ENCODE measurements at regions not wholly inside any gene's neighbourhood (a gene's known extent, or its start where the extent isn't known, plus 50 kb on each side); places are given as distances from the start of the nearest gene placed in this dataset.

- Histone ChIP-seq H3F3A (ENCODE audit: insufficient read depth, low read length, poor library complexity, severe bottlenecking) (no peaks in the 10 kb centered on the region), H3K9me2 (ENCODE audit: insufficient read depth, low read length) (no peaks in the 10 kb centered on the region), H3K27me3 (ENCODE audit: insufficient read depth, low read depth, low read length) (no peaks in the 10 kb centered on the region), H3K27ac (ENCODE audit: low read length) (no peak overlapping the region), H3K4me3 (ENCODE audit: low read length) (no peak overlapping the region), H4K20me1 (ENCODE audit: insufficient read depth) (no peaks in the 10 kb centered on the region), H3K36me3 (ENCODE audit: insufficient read depth, low read length) (no peaks in the 10 kb centered on the region), H3K9ac (ENCODE audit: low read length) (no peak overlapping the region), H2AFZ (ENCODE audit: low read depth, low read length) (no peak overlapping the region), H3K9me3 (ENCODE audit: low read length) (no peaks in the 10 kb centered on the region), H3K4me2 (ENCODE audit: low read length) (no peak overlapping the region), H3K79me2 (replicated peaks; ENCODE audit: insufficient read depth, low read length) (no peaks in the 10 kb centered on the region)
- TF ChIP-seq RAD21 (conservative IDR thresholded peaks at IDR 0.05) (no peak), CTCF (IDR thresholded peaks at IDR 0.05; ENCODE audit: poor library complexity, severe bottlenecking) (no peak), EZH2 (IDR thresholded peaks at IDR 0.05; ENCODE audit: borderline replicate concordance, insufficient read depth, low read length, poor library complexity, severe bottlenecking) (no peak), EP300 (conservative IDR thresholded peaks at IDR 0.05; ENCODE audit: poor library complexity, severe bottlenecking) (no peak), POLR2AphosphoS5 (IDR thresholded peaks at IDR 0.05) (no peak)
These were observed 67.4 kb downstream of the TNP1 start for GRCh38 chr2:216792222-216793021.

GRCh38 chr2:216791303-216791702 lies 68.6 kb downstream of the TNP1 start:
- no peak for TF ChIP-seq EP300 (conservative IDR thresholded peaks at IDR 0.05; ENCODE audit: poor library complexity, severe bottlenecking)
- TF ChIP-seq POLR2AphosphoS5 (IDR thresholded peaks at IDR 0.05) = no peak
- no peak for TF ChIP-seq SMC3 (conservative IDR thresholded peaks at IDR 0.05; ENCODE audit: poor library complexity)
- no peak for TF ChIP-seq TAF1 (IDR thresholded peaks at IDR 0.05; ENCODE audit: low read depth)
- TF ChIP-seq MXI1 (conservative IDR thresholded peaks at IDR 0.05; ENCODE audit: poor library complexity, severe bottlenecking) = no peak
- TF ChIP-seq REST (IDR thresholded peaks at IDR 0.05; ENCODE audit: borderline replicate concordance) = no peak
- TF ChIP-seq CTCF (IDR thresholded peaks at IDR 0.05; ENCODE audit: poor library complexity, severe bottlenecking) = no peak
- no peaks in the 10 kb centered on the region for H3F3A ChIP-seq (ENCODE audit: insufficient read depth, low read length, poor library complexity, severe bottlenecking)
- H3K4me3 ChIP-seq (ENCODE audit: low read length) = no peak overlapping the region
- no peaks in the 10 kb centered on the region for H3K9me3 ChIP-seq (ENCODE audit: low read length)
- no peak overlapping the region for H2AFZ ChIP-seq (ENCODE audit: low read depth, low read length)
- H4K20me1 ChIP-seq (ENCODE audit: insufficient read depth) = no peaks in the 10 kb centered on the region
- no peak overlapping the region for H3K4me2 ChIP-seq (ENCODE audit: low read length)
- H3K9ac ChIP-seq (ENCODE audit: low read length) = no peak overlapping the region
- H3K9me2 ChIP-seq (ENCODE audit: insufficient read depth, low read length) = no peaks in the 10 kb centered on the region
- no peaks in the 10 kb centered on the region for H3K27me3 ChIP-seq (ENCODE audit: insufficient read depth, low read depth, low read length)
- no peaks in the 10 kb centered on the region for H3K36me3 ChIP-seq (ENCODE audit: insufficient read depth, low read length)
- no peak overlapping the region for H3K27ac ChIP-seq (ENCODE audit: low read length)
- H3K79me2 ChIP-seq (replicated peaks; ENCODE audit: insufficient read depth, low read length) = no peaks in the 10 kb centered on the region

Measured in neural cell (in vitro differentiated cells).